NCI-H187 (cell line): ENCODE measurements at regions not wholly inside any gene's neighbourhood (a gene's known extent, or its start where the extent isn't known, plus 50 kb on each side); places are given as distances from the start of the nearest gene placed in this dataset.
"Not testable (repeated sequence)": the region's sequence is repeated elsewhere in the genome, so short reads cannot be mapped to it uniquely, and the experiment has no call there.

Experiments
- DNase-seq, 2 experiments: peaks; one replicate each; lab custom pipeline; 2025; lab: John Stamatoyannopoulos, UW

DNA sequence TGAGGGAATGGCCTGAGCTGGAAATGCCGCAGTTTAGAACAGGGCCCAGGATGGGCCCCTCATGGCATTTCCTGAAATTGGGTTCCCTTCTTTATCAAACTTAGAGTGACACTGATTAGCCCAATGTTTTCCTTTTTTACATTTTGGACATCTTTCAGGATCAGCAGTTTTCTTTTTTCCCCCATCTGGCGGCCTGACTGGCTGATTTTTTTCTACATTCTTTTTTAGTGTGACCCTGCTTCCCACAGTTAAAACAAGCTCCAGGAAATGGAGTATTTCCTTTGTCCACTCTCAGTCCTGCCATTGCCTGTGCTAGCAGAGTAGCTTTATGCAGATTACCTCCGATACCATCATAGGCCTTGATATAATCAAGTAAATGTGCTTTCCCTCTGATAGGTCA, 185.8 kb upstream of the IGF1 start:
- DNase-seq = not testable (repeated sequence)

DNA sequence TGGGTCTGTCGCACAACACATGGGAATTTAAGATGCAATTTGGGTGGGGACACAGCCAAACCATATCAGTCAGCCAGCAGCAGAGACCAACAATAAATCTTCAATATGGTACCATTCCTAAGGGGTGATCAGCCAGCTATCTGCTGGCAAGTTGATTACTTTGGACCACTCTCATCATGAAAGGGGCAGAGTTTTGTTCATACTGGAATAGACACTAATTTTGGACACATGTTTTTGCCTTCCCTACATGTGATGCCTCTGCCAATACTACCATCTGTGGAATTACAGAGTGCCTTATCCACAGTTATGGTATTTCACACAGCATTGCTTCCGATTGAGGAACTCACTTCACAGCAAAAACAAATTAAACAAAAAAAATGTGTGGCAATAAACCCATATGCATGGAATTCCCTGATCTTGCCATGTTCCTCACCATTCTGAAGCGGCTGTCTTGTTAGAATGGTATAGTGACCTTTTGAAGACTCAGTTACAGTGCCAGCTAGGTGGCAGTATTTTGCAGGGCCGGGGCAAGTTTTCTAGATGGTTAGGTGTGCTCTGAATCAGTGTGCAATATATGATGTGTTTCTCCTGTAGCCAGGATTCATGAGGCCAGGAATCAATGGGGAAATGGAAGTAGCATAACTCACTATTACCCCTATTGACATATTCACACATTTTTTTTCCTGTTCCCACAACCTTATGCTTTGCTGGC, 179.0 kb upstream of the IGF1 start:
- no peak for DNase-seq

DNA sequence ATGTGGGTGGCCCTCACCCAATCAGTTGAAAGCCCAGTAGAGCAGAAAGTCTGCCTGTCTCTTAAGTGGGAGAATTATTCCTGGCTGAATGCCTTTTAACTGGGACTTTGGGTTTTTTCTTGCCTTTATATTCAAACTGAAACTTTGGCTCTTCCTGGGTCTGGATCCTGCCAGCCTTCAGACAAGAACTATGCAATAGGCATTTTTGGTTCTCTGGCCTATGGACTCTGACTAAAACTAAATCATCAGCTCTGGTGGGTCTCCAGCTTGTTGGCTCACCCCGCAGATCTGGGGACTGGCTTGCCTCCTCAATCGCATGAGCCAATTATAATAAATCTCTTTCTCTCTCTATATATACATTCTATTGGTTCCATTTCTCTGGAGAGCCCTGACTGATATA, 173.0 kb upstream of the IGF1 start:
- DNase-seq = no peak

DNA sequence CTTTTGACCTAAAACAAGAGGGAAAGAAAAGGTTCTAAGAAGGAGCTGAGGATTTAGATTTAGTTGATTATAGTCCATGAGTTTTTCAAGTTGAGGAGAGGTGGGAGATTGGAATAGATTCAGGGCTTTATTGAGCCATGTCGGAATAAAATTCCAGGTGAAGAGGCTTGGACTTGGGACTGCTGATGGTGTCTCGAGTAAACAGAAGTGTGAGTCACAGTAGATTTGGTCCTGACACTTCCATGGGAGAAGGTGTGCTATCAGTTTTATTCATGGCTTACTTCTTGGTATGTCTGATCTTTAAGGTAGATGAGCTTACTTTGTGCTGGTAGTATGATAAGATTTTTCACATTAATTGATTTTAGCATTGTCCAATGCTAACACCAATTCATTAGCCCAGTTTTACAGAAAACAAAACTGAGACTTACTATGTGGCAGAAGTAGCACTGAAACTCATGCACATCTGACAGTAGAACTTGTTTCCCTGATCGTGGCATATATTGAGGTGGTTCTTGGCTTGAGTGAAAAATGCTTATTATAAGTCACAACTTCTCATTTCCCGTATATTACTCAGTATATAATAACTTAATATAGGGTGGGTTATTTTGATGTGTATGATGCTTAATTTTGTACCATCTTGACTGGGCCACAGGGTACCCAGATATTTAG, 172.4 kb upstream of the IGF1 start:
- DNase-seq = no peak

DNA sequence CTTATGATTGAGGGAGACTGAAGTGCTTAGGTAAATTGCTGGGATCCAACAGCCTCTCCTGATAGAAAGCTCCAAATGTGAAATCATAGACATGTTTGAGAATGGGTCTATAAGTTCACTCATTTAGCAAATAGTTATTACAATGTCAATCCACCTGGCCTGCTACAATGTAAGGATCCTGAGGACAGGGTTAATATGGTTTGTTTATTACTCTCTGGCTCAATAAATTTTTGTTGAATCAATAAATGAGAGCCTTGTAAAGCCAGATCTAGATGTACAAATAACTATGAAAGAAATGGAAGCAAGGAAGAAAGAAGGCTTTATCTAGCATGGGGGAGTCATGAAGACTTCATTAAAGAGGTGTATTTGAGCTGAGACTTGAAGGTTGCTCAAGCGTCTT, 165.6 kb upstream of the IGF1 start:
- no peak for DNase-seq

DNA sequence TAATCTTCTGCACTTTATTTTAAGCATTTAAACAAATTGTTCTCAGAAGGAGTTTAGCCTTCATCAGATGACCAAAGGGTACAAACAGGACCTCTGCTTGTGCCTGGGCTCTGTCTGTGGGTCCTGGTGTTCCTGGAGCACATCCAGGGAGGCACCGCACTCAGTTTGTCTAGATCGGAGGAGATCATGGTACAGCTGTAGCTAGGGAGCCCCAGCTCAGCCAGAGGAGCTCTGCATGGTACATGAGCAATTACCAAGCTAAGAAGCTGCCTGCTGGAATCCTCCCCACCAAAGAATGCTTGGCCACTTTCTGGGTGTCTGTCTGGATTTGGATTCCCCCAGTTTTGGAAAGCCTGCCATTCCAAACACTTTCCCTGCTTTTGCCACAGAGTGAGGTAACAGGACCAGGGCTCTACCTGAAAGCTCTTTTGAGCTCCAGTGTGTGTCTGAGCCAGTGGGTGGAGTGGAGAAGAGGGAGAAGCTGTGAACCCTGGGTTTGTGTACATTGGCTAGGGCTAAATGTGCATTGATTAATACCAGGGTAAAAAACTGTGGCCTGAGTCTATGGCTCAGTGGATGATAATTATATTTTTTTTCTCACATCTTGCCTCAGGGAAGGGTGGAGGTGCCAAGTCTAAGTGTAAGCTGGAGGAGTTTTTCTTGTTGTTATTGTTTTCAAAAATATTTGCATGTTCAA, 163.7 kb upstream of the IGF1 start:
- no peak for DNase-seq

DNA sequence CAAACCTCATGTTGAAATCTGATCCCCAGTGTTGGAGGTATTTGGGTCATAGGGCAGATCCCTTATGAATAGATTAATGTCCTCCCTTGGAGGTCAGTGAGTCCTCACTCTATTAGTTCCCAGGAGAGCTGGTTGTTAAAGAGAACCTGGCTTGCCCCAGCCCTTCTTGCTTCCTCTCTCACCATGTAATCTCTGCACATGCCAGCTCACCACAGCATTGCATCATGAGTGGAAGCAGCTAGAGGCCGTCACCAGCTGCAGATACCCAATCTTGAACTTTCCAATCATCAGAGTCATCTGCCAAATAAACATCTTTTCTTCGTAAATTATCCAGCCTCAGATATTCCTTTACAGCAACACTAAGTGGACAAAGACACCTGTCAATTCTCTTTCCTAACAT, 161.8 kb upstream of the IGF1 start:
- no peak for DNase-seq

DNA sequence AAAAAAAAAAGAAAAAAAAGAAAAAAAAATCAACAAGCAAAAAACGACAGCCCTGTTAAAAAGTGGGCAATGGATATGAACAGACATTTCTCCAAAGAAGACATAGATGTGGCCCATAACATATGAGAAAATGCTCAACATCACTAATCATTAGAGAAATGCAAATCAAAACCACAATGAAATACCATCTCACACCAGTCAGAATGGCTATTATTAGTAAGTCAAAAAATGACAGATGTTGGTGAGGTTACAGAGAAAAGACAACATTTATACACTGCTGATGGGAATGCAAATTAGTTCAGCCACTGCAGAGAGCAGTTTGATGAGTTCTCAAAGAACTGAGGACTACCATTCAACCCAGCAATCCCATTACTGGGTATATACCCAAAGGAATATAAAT, 160.3 kb upstream of the IGF1 start:
- not testable (repeated sequence) for DNase-seq

DNA sequence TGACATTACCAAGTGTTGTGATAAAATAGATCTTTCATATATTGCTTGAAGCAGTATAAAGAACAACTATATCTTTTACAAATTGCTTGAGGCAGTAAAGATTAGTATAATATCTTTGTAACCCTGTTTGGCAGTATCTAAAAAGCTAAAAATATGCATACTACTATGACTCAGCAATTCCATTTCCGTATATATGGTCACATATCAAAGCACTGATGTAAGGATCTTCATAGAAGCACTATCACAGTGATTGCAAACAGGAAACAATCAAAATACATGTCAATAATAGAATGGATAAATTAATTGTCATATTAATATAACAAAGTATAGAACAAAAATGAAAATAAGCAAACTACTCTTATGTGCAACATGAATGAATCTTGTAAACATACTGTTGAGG, 158.4 kb upstream of the IGF1 start:
- no peak for DNase-seq

DNA sequence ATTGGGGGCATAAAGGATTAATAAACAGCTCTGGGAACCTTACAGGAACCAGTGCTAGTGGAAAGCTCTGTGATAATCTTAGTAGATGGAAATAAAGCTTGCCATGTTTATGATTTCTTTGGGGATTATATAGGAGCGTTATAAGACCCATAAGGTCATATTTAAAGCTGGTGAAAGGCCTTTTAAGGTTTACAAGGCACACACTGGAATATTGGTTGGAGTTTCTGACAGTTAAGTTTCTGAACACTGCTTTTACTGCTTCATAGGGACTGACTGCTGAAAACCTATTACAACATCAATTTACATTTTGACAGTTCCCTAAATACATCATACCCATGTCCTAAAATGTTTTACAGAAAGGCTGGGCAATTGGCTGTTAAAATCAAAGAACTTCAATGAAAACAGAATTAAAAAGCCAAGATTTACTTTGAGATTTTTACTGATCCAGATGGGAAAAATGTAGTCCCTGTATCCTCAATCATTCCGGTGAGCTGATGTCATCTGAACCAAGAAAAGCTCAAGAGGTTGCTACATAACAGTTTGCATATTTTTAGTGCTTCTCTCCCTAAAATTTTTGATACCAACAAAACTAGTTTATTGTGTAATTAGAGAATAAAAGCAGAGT, 153.7 kb upstream of the IGF1 start:
- no peak for DNase-seq

DNA sequence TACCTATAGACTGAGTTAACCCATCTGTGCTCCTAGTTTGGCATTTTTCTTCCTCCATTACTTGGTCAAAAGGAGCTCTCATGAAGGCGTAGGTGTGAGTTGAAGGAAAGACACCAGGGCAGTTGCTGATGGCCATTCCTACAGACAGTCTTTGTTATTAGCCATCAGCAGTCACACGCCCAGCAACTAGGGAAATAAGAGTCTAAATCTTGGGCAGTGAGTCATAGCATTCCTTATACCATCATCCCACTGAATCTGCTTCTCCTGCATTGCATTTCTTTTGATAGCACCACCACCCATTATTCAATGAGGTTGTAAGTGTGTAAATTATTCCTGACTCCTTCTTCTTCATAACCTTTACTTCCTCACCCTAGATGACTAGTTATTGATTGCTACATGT, 150.9 kb upstream of the IGF1 start:
- no peak for DNase-seq

DNA sequence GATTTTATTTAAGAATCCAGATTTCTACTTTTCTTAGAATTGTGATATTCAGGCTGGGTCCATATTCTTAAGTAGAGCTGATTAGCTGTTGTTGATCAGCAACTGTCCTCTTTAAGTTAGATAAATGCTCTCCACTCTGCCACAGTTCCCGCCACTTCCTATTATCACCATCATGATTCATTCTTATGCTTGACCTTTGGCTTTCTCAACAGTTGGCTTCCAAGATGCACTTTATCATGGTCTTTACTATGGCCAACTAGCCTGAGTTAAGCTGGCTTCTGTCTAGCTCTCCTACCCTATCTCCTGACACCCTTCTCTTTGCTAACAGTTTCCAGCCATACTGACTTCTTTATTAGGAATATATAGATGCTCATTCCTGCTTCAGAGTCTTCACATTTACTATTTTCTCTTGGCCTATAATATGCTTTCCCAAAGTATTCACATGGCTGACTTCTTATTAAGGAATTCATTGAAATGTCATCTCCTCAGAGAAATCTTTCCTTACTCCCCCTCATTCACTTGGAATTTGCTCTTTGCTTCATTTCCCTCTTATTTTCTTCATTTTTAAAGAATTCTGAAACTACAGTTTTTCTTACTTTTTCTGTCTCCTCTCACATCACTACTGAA, 149.0 kb upstream of the IGF1 start:
- no peak for DNase-seq

DNA sequence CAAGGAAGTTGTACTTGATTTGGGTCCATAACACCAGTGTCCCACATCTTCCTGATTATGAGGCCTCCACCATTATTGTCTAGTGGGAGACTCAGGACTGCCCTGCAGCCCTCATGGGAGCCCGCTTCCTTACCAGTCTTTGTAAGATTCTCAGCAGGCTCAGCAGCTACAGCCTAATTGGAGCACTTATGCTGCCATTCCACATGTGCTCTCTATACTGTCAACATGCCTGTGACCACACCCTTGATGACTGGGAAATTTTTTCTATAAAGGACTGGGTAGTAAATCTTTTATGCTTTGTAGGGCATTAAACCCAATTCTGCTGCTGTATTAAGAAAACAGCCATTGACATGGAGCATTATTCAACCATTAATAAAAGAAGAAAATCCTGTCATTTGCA, 145.5 kb upstream of the IGF1 start:
- DNase-seq = no peak

DNA sequence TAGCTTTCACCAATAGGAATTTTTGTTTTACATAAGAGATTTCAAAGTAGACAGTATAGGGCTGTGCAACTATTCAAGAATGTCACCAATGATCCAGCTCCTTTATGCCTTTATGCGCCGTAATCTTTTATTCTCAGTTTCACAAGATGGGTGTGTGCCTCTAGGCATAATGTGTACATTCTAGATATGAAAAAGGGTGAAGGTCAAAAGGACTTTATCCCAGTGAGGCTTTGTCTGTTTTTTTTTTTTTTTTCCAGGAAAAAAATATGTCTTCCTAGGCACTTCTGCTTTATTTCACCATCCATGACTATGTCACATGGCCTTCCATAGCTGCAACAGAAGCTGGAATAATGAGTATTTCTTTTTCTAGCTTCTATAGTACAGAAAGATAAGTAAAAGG, 142.3 kb upstream of the IGF1 start:
- DNase-seq = no peak

DNA sequence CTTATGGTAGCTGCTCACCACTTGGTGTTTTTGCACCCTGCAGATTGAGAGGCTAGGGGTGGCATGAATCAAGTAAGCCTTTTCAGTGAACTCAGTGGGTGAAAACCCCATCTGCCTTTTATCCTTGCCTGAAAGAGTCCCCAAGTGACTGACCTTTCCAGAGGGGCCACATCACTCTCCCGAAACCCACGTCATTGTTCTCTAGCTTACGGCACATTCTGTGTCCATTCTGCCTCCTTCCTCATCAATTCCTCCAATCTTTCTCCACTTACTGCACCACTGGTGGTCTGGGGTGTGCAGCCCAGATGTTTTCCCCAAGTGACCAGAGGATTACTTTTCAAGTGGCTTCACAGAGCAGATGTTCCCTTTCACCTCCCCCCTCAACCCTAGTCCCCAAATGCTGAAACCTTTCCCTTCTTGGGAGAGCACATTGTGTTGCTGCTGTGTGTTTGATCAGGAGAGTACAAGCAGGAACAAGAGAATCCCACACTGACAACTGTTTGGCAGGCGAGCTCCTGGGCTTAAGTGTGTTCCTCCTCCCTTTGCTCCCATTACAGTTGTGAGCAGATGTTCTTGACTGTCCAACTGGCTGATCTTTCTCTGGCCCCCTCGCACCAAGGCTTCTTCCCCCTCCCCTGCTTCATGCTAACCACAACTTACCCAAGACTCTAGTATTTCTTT, 138.0 kb upstream of the IGF1 start:
- DNase-seq = no peak

DNA sequence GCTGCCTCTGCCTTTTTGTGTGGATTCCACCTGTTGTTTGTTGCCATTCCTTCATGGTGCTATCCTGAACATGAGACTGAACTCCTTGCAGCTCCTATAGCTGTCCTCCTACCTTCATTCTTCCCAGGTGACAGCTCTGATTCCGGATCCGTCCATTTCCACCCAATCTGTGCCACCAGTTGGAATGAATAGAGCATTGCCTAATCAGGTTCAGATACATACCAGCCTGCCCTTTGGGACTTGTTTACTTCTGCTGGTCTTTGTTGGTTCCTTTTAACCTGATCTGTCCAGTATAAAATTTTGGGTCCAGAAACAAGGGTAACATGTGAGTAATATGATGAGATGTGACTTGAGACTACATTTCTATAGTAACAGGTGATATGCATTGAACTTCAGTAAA, 136.3 kb upstream of the IGF1 start:
- DNase-seq = no peak

DNA sequence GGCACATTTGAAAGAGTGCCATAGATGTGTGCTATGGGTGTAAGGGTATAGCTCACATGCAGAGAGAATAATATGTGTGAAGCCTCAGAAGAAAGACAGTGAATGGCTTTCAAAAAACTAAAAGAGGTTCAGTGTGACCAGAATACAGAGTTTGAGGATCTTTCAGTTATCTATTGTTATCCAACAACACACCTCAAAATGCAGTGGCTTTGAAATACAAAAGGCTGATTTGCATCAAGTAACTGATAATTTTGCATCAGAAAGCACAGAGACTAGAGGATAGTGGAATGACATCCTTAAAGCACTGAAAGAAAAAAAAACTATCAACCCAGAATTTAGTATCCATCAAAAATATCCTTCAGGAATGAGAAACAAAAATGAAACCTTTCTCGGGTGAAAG, 131.6 kb upstream of the IGF1 start:
- DNase-seq = no peak

DNA sequence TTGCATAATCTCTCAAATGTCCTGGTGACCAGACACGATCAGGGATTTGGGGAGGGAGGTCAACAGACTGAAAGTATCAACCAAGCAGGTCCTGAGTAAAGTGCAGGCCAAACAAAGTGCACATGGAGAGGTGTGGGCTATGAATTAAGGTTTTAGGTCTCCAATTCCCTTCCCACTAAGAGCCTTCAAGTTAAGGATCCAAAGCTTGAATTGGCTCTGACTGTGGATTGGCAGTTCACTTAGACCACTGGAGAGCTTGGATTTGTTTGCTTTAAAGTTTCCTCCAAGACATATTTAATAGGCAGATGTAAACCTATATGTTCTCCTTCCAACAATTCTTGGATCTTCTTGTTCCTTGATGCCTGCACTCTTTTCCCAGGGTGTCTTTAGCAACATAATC, 129.6 kb upstream of the IGF1 start:
- DNase-seq = no peak

DNA sequence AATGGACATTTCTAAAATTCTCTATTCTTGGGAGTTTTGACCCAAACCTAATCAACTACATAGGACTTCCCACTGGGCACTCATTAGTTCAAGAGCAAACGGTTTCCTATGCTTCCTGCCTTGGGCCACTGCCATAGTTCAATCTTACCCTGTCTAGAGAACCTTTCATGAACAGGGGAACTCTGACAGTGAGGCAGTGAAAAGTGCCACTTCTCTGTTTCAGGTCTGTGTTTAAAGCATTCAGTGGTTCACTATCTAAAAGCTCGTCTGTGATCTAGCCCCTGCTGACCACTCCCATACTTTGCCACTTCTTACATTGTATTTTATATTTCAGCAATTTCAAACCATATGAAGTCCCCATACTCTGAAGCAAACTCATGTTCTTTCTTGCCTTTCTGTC, 122.7 kb upstream of the IGF1 start:
- no peak for DNase-seq

DNA sequence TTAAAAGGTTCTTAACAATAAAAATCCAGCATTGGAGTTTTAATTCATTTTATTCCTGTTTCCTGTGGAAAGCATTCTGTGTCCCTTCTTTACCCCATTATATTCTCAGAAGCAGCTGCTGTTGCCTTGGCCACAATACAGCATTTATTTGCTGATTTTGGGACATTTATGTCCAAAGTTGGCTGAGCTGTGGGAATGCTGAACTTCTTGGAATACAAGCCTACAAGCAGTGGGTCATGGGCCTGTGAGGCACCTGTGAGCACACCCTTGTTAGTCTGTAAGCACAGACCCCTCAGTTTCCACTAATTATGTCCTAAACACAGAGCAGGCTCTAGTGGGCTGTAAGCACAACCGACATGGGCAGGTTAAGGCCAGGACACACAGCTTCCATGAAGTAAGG, 122.2 kb upstream of the IGF1 start:
- DNase-seq = no peak

DNA sequence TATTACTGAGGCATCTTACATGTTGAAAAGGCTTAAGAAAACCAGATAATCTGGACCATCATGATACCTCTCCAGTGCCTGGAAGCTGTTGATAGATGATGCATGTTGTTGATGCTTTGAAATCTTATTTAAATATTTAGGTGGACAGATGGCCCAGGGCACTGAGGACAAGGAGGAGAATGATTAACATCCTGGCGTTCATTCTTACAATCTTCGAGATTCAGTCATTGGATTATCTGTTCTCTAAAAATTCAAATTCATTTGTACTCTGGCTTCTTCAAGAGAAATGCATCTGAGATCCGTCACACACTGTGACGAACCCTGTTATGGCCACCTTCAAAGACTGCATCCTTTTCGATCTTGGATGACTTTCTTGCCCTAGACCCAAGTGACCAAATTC, 121.3 kb upstream of the IGF1 start:
- no peak for DNase-seq

DNA sequence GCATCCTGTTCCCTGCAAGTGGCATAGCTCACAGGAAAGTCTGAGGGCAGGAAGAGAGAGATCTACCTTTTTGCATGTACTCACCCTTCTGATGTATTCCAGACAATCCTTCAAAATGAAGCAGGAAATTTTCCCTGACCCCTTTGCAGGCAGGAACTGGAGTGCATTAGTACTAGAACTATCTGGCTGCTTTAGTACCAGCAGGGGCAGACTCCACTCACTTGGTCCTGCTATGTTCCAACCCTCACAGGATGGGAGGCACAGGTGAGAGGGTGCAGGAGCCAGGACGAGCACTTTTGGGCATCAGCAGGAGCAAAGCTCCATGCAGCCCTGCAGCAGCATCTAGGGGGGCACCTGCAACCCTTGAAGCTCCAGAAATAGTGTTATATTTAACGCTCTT, 116.3 kb upstream of the IGF1 start:
- DNase-seq = no peak
